HCT116 (cell line): ENCODE measurements at regions not wholly inside any gene's neighbourhood (a gene's known extent, or its start where the extent isn't known, plus 50 kb on each side); places are given as distances from the start of the nearest gene placed in this dataset.

Experiments used
- ATAC-seq: fragments of 200-7000 bp; cut with Tn5 transposase; 2 replicates; pipeline ENCODE4 v1.9.1; 2020; ENCODE audit warnings: mild to moderate bottlenecking, moderate library complexity
- BruUV-seq: library from RNA; stranded (reverse); fragments of 400-500 nt; replicated peaks from 2 replicates; lab custom pipeline; 2021; lab: Mats Ljungman, UMichigan
- CTCF ChIA-PET: fragments of 300-600 bp; sonication (Branson Sonifier 250); formaldehyde crosslinking; loops from one replicate; lab custom pipeline; 2021; ENCODE audit warnings: antibody characterized with exemption; lab: Charles Lee
- POLR2A ChIA-PET: fragments of 300-600, 350-600 bp; sonication (Branson Sonifier 250); formaldehyde crosslinking; loops from one replicate; lab custom pipeline; 2021; ENCODE audit warnings: antibody characterized with exemption; lab: Charles Lee
- RAD21 ChIA-PET, 2 experiments: fragments of 300-600 bp; sonication (Branson Sonifier 250); formaldehyde crosslinking; loops; one replicate each; lab custom pipeline; 2023; ENCODE audit warnings: low total read pairs in 2 of 2; ENCODE audit not compliant: uncharacterized antibody in 2 of 2, unreplicated experiment in 2 of 2, low non-redundant PET in 1 of 2; lab: Charles Lee
- DNase-seq: peaks from one replicate; pipeline ENCODE4 v3.0.0-alpha.2; 2010; ENCODE audit warnings: low read depth, low spot score
- H2AFZ ChIP-seq: fragments of 200-600 bp; shearing (Covaris generic), sonication (generic); 2 replicates; pipeline ENCODE4 v1.6.1; 2017; ENCODE audit warnings: low read depth, mixed run types, mixed read lengths, antibody characterized with exemption, low read length; ENCODE audit not compliant: poor library complexity, severe bottlenecking
- H3K27ac ChIP-seq: 2 replicates; pipeline ENCODE4 v1.5.1; 2012; ENCODE audit warnings: low read depth, low read length
- H3K27me3 ChIP-seq: fragments of 200-600 bp; sonication (generic); 2 replicates; pipeline ENCODE4 v1.6.1; 2016; ENCODE audit warnings: mixed run types, low read length, mixed read lengths; ENCODE audit not compliant: insufficient read depth
- H3K36me3 ChIP-seq, 2 experiments: fragments of 200-500 bp in 1 of 2; fragments of 200-600 bp in 1 of 2; sonication (Bioruptor generic) in 1 of 2; sonication (generic) in 1 of 2; 2 replicates each; pipeline versions ENCODE4 v1.5.1 to v1.6.1; 2014 to 2016; ENCODE audit warnings: low read length in 2 of 2, inconsistent platforms in 1 of 2, mixed read lengths in 1 of 2, mixed run types in 1 of 2; ENCODE audit not compliant: insufficient read depth in 2 of 2, control insufficient read depth in 1 of 2
- H3K4me1 ChIP-seq, 2 experiments: fragments of 200-600 bp in 1 of 2; sonication (generic) in 1 of 2; 2 replicates each; pipeline versions ENCODE4 v1.5.1 to v1.6.1; 2012 to 2017; ENCODE audit warnings: low read length in 2 of 2, inconsistent platforms in 1 of 2, mild to moderate bottlenecking in 1 of 2, mixed read lengths in 1 of 2, mixed run types in 1 of 2, moderate library complexity in 1 of 2; ENCODE audit not compliant: insufficient read depth in 2 of 2, control insufficient read depth in 1 of 2
- H3K4me2 ChIP-seq: fragments of 200-600 bp; sonication (generic); 2 replicates; pipeline ENCODE4 v1.6.1; 2017; ENCODE audit warnings: mixed run types, low read length, mixed read lengths
- H3K4me3 ChIP-seq, 2 experiments: fragments of 200-600 bp in 1 of 2; sonication (generic) in 1 of 2; replicated peaks in 1 of 2; 2 replicates each; pipeline ENCODE4 v1.5.1; 2011 to 2016; ENCODE audit warnings: low read length in 2 of 2, control low read depth in 1 of 2, low read depth in 1 of 2, mild to moderate bottlenecking in 1 of 2, mixed read lengths in 1 of 2, mixed run types in 1 of 2
- H3K79me2 ChIP-seq: fragments of 200-600 bp; sonication (generic); 2 replicates; pipeline ENCODE4 v1.6.1; 2017; ENCODE audit warnings: mild to moderate bottlenecking, mixed run types, low read length, moderate library complexity, mixed read lengths; ENCODE audit not compliant: insufficient read depth
- H3K9ac ChIP-seq: fragments of 200-600 bp; sonication (generic); 2 replicates; pipeline ENCODE4 v1.6.1; 2016; ENCODE audit warnings: low read length, mixed read lengths
- H3K9me2 ChIP-seq: fragments of 200-600 bp; sonication (generic), shearing (Covaris generic); 2 replicates; pipeline ENCODE4 v1.6.1; 2017; ENCODE audit warnings: mixed run types, mild to moderate bottlenecking, moderate library complexity; ENCODE audit not compliant: insufficient read depth
- H3K9me3 ChIP-seq, 2 experiments: fragments of 200-500 bp in 1 of 2; fragments of 200-600 bp in 1 of 2; sonication (Bioruptor generic) in 1 of 2; sonication (generic) in 1 of 2; 2 replicates each; pipeline ENCODE4 v1.6.1; 2014 to 2017; ENCODE audit warnings: low read length in 2 of 2, mixed read lengths in 2 of 2, inconsistent platforms in 1 of 2, low read depth in 1 of 2, mild to moderate bottlenecking in 1 of 2, mixed run types in 1 of 2, moderate library complexity in 1 of 2; ENCODE audit not compliant: control insufficient read depth in 1 of 2, insufficient read depth in 1 of 2
- H4K20me1 ChIP-seq: fragments of 200-600 bp; sonication (generic), shearing (Covaris generic); 2 replicates; pipeline ENCODE4 v1.6.1; 2017; ENCODE audit warnings: mixed run types, mild to moderate bottlenecking, moderate library complexity; ENCODE audit not compliant: insufficient read depth
- ATF3 ChIP-seq: IDR thresholded peaks from 2 replicates; pipeline ENCODE4 v1.6.1; 2012
- CBX3 ChIP-seq: IDR thresholded peaks from 2 replicates; pipeline ENCODE4 v1.6.1; 2012; ENCODE audit warnings: low read depth
- CTCF ChIP-seq, 3 experiments: fragments of 200-600 bp in 1 of 3; sonication (generic) in 1 of 3; IDR thresholded peaks in 2 of 3; conservative IDR thresholded peaks in 1 of 3; 2 replicates each; pipeline ENCODE4 v1.5.1; 2012 to 2017; ENCODE audit warnings: low read depth in 2 of 3, low read length in 2 of 3, antibody characterized with exemption in 1 of 3, borderline replicate concordance in 1 of 3, control low read depth in 1 of 3, mild to moderate bottlenecking in 1 of 3, mixed read lengths in 1 of 3, mixed run types in 1 of 3, moderate library complexity in 1 of 3; ENCODE audit not compliant: insufficient read depth in 1 of 3
- ELF1 ChIP-seq: IDR thresholded peaks from 2 replicates; pipeline ENCODE4 v1.6.1; 2012; ENCODE audit warnings: low read depth, borderline replicate concordance
- EZH2phosphoT487 ChIP-seq: fragments of 200-600 bp; IDR thresholded peaks from 2 replicates; pipeline ENCODE4 v1.6.1; 2018; ENCODE audit warnings: antibody characterized with exemption, borderline replicate concordance
- RAD21 ChIP-seq: IDR thresholded peaks from 2 replicates; pipeline ENCODE4 v1.6.1; 2012; ENCODE audit warnings: low read depth, mild to moderate bottlenecking
- SP1 ChIP-seq: IDR thresholded peaks from 2 replicates; pipeline ENCODE4 v1.6.1; 2012; ENCODE audit warnings: low read depth
- YY1 ChIP-seq: IDR thresholded peaks from 2 replicates; pipeline ENCODE4 v1.6.1; 2011; ENCODE audit warnings: low read length, low read depth, moderate library complexity, mild to moderate bottlenecking; ENCODE audit not compliant: insufficient replicate concordance; ENCODE audit errors: extremely low read depth
- ZNF274 ChIP-seq: fragments of 200-500 bp; sonication (Bioruptor generic); IDR thresholded peaks from 2 replicates; pipeline ENCODE4 v1.6.1; 2014; ENCODE audit warnings: mild to moderate bottlenecking, low read depth, low read length, inconsistent platforms
- intact Hi-C: fragments of 100-400 bp; cut with micrococcal nuclease; formaldehyde crosslinking; loops from 2 replicates; pipeline ENCODE4 v1.10.0; 2022

- Histone ChIP-seq H3K4me1 (no peaks in the 10 kb centered on the region), H3K9ac (no peak overlapping the region), H2AFZ (no peak overlapping the region), H3K4me3 (no peak overlapping the region), H3K27ac (no peak overlapping the region), H3K36me3 (no peaks in the 10 kb centered on the region), H3K4me2 (no peak overlapping the region), H4K20me1 (no peaks in the 10 kb centered on the region), H3K27me3 (no peaks in the 10 kb centered on the region; the same call in 1 of the 2 replicates), H3K79me2 (no peaks in the 10 kb centered on the region), H3K9me2 (no peaks in the 10 kb centered on the region), H3K9me3 (no peaks in the 10 kb centered on the region)
- no peak for TF ChIP-seq ATF3
- no peak for TF ChIP-seq CBX3
- no peak for TF ChIP-seq CTCF (IDR thresholded peaks at IDR 0.05 in 2 of 3, conservative IDR thresholded peaks at IDR 0.05 in 1 of 3; ENCODE audit: borderline replicate concordance in 1 of 3, insufficient read depth in 1 of 3, low read depth in 2 of 3, low read length in 2 of 3)
- TF ChIP-seq ELF1, result no peak
- TF ChIP-seq EZH2phosphoT487, result no peak
- TF ChIP-seq SP1, result no peak
- TF ChIP-seq ZNF274, result no peak
- no peak for TF ChIP-seq RAD21
- intact Hi-C loops, result no loop called here
- no peak for DNase-seq
- no TSS peak for BruUV-seq
- POLR2A ChIA-PET, result no interaction called here
- CTCF ChIA-PET, result no interaction called here
- no peak for ATAC-seq
- RAD21 ChIA-PET, result no interaction called here
Measured at GRCh38 chr3:44041726-44042125, 200.0 kb upstream of the TOPAZ1 start.

GRCh38 chr3:44042772-44043171 lies 198.9 kb upstream of the TOPAZ1 start:
- intact Hi-C loops, result no loop called here
- H2AFZ ChIP-seq, result no peak overlapping the region
- no peaks in the 10 kb centered on the region for H4K20me1 ChIP-seq
- no peaks in the 10 kb centered on the region for H3K36me3 ChIP-seq
- no peaks in the 10 kb centered on the region; the same call in 1 of the 2 replicates for H3K27me3 ChIP-seq
- H3K9me2 ChIP-seq, result 0 out of 2 replicates have a peak, but pooled peaks cover 4% of the 10 kb centered on the region
- TF ChIP-seq RAD21, result no peak
- no peak for TF ChIP-seq YY1
- H3K4me1 ChIP-seq, result no peaks in the 10 kb centered on the region
- BruUV-seq, result no TSS peak
- no peak overlapping the region for H3K27ac ChIP-seq
- no peaks in the 10 kb centered on the region for H3K9me3 ChIP-seq
- H3K9ac ChIP-seq, result no peak overlapping the region
- ATAC-seq, result no peak
- ChIA-PET POLR2A (no interaction called here), CTCF (no interaction called here), RAD21 (no interaction called here)
- no peak for DNase-seq
- H3K4me2 ChIP-seq, result no peak overlapping the region
- no peaks in the 10 kb centered on the region for H3K79me2 ChIP-seq
- H3K4me3 ChIP-seq, result no peak overlapping the region
